Astrocyte of the spinal cord (primary cell): ENCODE measurements at regions not wholly inside any gene's neighbourhood (a gene's known extent, or its start where the extent isn't known, plus 50 kb on each side); places are given as distances from the start of the nearest gene placed in this dataset.
A peak's percentile ranks its signal among the peaks of the same experiment; 100 is the strongest.

ENCODE experiments used
- DNase-seq: peaks from one replicate; pipeline ENCODE4 v3.0.0; 2011; ENCODE audit warnings: low read depth, low spot score
- H3K4me3 ChIP-seq: 2 replicates; pipeline ENCODE4 v1.5.1; 2011; ENCODE audit warnings: low read depth, mild to moderate bottlenecking, low read length, moderate library complexity
- CTCF ChIP-seq: IDR thresholded peaks from 2 replicates; pipeline ENCODE4 v1.5.1; 2012; ENCODE audit warnings: low read depth, mild to moderate bottlenecking, low read length, inconsistent platforms
- in situ Hi-C: cut with HindIII; loops from 2 replicates; pipeline ENCODE4 v1.10.0; 2017; ENCODE audit warnings: low sequenced_read_pairs

- TF ChIP-seq CTCF: no peak
- in situ Hi-C loops: no loop called here
- no peak overlapping the region for H3K4me3 ChIP-seq
- no peak for DNase-seq
Measured at GRCh38 chr3:84510007-84510406, 448.8 kb upstream of the CADM2 start.

- no peak for DNase-seq
- no peak overlapping the region for H3K4me3 ChIP-seq
- TF ChIP-seq CTCF: no peak
- in situ Hi-C loops: no loop called here
Measured at GRCh38 chr3:84522893-84523292, 435.9 kb upstream of the CADM2 start.

GRCh38 chr3:84536916-84537315, 421.9 kb upstream of the CADM2 start:
- in situ Hi-C loops: no loop called here
- no peak for DNase-seq
- H3K4me3 ChIP-seq: no peak overlapping the region
- no peak for TF ChIP-seq CTCF

GRCh38 chr3:84538597-84538996, 420.2 kb upstream of the CADM2 start:
- TF ChIP-seq CTCF: no peak
- no peak for DNase-seq
- in situ Hi-C loops: no loop called here
- H3K4me3 ChIP-seq: no peak overlapping the region

- no peak for DNase-seq
- no peak overlapping the region for H3K4me3 ChIP-seq
- TF ChIP-seq CTCF: no peak
- in situ Hi-C loops: no loop called here
Measured at GRCh38 chr3:84547207-84547606, 411.6 kb upstream of the CADM2 start.

GRCh38 chr3:84547971-84548970, 410.5 kb upstream of the CADM2 start:
- TF ChIP-seq CTCF: peak; percentile 51
- DNase-seq: peak; percentile 14
- H3K4me3 ChIP-seq: no peak overlapping the region
- in situ Hi-C loops: no loop called here
